ENCODE measurements at regions not wholly inside any gene's neighbourhood (a gene's known extent, or its start where the extent isn't known, plus 50 kb on each side); places are given as distances from the start of the nearest gene placed in this dataset.

GRCh38 chr15:46442184-46442583, 807.4 kb downstream of the SQOR start (continued):
- TF ChIP-seq, protein P1, sequence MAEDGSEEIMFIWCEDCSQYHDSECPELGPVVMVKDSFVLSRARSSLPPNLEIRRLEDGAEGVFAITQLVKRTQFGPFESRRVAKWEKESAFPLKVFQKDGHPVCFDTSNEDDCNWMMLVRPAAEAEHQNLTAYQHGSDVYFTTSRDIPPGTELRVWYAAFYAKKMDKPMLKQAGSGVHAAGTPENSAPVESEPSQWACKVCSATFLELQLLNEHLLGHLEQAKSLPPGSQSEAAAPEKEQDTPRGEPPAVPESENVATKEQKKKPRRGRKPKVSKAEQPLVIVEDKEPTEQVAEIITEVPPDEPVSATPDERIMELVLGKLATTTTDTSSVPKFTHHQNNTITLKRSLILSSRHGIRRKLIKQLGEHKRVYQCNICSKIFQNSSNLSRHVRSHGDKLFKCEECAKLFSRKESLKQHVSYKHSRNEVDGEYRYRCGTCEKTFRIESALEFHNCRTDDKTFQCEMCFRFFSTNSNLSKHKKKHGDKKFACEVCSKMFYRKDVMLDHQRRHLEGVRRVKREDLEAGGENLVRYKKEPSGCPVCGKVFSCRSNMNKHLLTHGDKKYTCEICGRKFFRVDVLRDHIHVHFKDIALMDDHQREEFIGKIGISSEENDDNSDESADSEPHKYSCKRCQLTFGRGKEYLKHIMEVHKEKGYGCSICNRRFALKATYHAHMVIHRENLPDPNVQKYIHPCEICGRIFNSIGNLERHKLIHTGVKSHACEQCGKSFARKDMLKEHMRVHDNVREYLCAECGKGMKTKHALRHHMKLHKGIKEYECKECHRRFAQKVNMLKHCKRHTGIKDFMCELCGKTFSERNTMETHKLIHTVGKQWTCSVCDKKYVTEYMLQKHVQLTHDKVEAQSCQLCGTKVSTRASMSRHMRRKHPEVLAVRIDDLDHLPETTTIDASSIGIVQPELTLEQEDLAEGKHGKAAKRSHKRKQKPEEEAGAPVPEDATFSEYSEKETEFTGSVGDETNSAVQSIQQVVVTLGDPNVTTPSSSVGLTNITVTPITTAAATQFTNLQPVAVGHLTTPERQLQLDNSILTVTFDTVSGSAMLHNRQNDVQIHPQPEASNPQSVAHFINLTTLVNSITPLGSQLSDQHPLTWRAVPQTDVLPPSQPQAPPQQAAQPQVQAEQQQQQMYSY (CRISPR knock-in tag; IDR thresholded peaks at IDR 0.05): no peak
- no peak for TF ChIP-seq ATF1 (CRISPR knock-in tag; IDR thresholded peaks at IDR 0.05)
- TF ChIP-seq, protein P2, sequence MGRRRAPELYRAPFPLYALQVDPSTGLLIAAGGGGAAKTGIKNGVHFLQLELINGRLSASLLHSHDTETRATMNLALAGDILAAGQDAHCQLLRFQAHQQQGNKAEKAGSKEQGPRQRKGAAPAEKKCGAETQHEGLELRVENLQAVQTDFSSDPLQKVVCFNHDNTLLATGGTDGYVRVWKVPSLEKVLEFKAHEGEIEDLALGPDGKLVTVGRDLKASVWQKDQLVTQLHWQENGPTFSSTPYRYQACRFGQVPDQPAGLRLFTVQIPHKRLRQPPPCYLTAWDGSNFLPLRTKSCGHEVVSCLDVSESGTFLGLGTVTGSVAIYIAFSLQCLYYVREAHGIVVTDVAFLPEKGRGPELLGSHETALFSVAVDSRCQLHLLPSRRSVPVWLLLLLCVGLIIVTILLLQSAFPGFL (CRISPR knock-in tag; IDR thresholded peaks at IDR 0.05; ENCODE audit: borderline replicate concordance): no peak
- no peak for TF ChIP-seq TCF7 (CRISPR knock-in tag; IDR thresholded peaks at IDR 0.05; ENCODE audit: low read depth)
- TF ChIP-seq, protein P3, sequence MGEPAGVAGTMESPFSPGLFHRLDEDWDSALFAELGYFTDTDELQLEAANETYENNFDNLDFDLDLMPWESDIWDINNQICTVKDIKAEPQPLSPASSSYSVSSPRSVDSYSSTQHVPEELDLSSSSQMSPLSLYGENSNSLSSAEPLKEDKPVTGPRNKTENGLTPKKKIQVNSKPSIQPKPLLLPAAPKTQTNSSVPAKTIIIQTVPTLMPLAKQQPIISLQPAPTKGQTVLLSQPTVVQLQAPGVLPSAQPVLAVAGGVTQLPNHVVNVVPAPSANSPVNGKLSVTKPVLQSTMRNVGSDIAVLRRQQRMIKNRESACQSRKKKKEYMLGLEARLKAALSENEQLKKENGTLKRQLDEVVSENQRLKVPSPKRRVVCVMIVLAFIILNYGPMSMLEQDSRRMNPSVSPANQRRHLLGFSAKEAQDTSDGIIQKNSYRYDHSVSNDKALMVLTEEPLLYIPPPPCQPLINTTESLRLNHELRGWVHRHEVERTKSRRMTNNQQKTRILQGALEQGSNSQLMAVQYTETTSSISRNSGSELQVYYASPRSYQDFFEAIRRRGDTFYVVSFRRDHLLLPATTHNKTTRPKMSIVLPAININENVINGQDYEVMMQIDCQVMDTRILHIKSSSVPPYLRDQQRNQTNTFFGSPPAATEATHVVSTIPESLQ (CRISPR knock-in tag; IDR thresholded peaks at IDR 0.05): no peak

DNA sequence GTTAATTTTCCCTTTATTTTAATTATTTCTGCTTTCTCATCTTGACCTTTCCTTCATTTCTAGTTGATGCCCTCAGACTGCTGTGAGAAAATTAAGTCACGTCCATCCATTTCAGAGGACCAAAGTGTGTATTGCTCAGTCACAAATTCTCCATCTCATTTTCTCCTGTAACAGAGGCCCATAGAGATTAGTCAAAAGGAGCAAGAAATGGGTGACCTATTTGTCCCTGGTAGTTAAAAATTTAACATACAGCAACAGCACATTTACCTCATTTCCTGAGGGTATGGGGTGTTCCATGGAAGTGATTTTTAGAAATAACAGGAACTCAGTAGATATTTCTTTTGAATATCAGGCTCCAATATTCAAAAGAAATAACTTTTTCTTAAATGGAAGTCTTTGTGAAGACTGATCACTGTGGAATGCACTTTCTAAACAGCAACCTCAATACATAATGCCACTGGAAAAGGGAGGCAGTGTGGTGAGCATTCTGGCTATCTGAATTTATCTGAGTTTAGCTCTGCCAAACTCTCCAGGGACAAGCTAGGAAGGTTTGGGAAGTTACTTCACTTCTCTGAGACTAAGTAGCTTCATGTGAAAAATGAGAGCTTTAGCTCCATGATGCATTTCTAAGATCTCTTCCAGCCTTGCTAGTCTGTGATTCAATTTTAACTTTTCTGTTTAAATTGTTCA, 808.2 kb downstream of the SQOR start:
- no peak for DNase-seq (ENCODE audit: low spot score)
- ChIA-PET CTCF (no interaction called here), POLR2A (no interaction called here)
- ATAC-seq: no peak
- H3K4me1 Mint-ChIP-seq: peaks cover 7% of the 10 kb centered on the region
- H3K9me3 Mint-ChIP-seq: peaks cover 12% of the 10 kb centered on the region
- no peak overlapping the region for H3K4me3 Mint-ChIP-seq
- TF ChIP-seq ELF4 (CRISPR knock-in tag; IDR thresholded peaks at IDR 0.05; ENCODE audit: low read depth) (no peak), EMX1 (CRISPR knock-in tag; IDR thresholded peaks at IDR 0.05) (no peak), ZNF263 (CRISPR knock-in tag; IDR thresholded peaks at IDR 0.05; ENCODE audit: low read depth) (no peak), HMGA2 (CRISPR knock-in tag; IDR thresholded peaks at IDR 0.05) (no peak), ETV6 (CRISPR knock-in tag; IDR thresholded peaks at IDR 0.05) (no peak), NFE2L1 (CRISPR knock-in tag; IDR thresholded peaks at IDR 0.05) (no peak)
- TF ChIP-seq, protein P4, sequence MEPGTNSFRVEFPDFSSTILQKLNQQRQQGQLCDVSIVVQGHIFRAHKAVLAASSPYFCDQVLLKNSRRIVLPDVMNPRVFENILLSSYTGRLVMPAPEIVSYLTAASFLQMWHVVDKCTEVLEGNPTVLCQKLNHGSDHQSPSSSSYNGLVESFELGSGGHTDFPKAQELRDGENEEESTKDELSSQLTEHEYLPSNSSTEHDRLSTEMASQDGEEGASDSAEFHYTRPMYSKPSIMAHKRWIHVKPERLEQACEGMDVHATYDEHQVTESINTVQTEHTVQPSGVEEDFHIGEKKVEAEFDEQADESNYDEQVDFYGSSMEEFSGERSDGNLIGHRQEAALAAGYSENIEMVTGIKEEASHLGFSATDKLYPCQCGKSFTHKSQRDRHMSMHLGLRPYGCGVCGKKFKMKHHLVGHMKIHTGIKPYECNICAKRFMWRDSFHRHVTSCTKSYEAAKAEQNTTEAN (CRISPR knock-in tag; IDR thresholded peaks at IDR 0.05): no peak
- TF ChIP-seq, protein P5, sequence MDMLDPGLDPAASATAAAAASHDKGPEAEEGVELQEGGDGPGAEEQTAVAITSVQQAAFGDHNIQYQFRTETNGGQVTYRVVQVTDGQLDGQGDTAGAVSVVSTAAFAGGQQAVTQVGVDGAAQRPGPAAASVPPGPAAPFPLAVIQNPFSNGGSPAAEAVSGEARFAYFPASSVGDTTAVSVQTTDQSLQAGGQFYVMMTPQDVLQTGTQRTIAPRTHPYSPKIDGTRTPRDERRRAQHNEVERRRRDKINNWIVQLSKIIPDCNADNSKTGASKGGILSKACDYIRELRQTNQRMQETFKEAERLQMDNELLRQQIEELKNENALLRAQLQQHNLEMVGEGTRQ (CRISPR knock-in tag; IDR thresholded peaks at IDR 0.05): no peak
- H3K27ac Mint-ChIP-seq: no peak overlapping the region
- no peaks in the 10 kb centered on the region for H3K36me3 Mint-ChIP-seq
- no peaks in the 10 kb centered on the region for H3K27me3 Mint-ChIP-seq (ENCODE audit: low read depth)

GRCh38 chr15:46450112-46450809, 815.4 kb downstream of the SQOR start:
- POLR2A ChIA-PET: no interaction called here
- DNase-seq (ENCODE audit: low spot score) (no peak), ATAC-seq (no peak)
- Mint-ChIP-seq H3K9me3 (peaks cover 4% of the 10 kb centered on the region), H3K27me3 (ENCODE audit: low read depth) (no peaks in the 10 kb centered on the region), H3K36me3 (no peaks in the 10 kb centered on the region), H3K4me3 (no peak overlapping the region), H3K4me1 (no peaks in the 10 kb centered on the region), H3K27ac (no peak overlapping the region)
- CTCF ChIA-PET: interaction anchor here (1.1 kb wide), 1 partner anchor 924 kb away, joined by 3 read pairs; no protein-coding TSS in a partner anchor
- TF ChIP-seq, protein P3 (CRISPR knock-in tag; IDR thresholded peaks at IDR 0.05): no peak
- TF ChIP-seq FOXK1 (CRISPR knock-in tag; IDR thresholded peaks at IDR 0.05): no peak
- TF ChIP-seq ZMAT4 (CRISPR knock-in tag; IDR thresholded peaks at IDR 0.05): no peak
- TF ChIP-seq JAZF1 (CRISPR knock-in tag; IDR thresholded peaks at IDR 0.05): no peak
- no peak for TF ChIP-seq EMX1 (CRISPR knock-in tag; IDR thresholded peaks at IDR 0.05)
- TF ChIP-seq, protein P6, sequence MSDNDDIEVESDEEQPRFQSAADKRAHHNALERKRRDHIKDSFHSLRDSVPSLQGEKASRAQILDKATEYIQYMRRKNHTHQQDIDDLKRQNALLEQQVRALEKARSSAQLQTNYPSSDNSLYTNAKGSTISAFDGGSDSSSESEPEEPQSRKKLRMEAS (CRISPR knock-in tag; IDR thresholded peaks at IDR 0.05): no peak
- no peak for TF ChIP-seq ZNF396 (CRISPR knock-in tag; IDR thresholded peaks at IDR 0.05; ENCODE audit: borderline replicate concordance)
- no peak for TF ChIP-seq SOX15 (CRISPR knock-in tag; IDR thresholded peaks at IDR 0.05)
- no peak for TF ChIP-seq FOXP1 (CRISPR knock-in tag; IDR thresholded peaks at IDR 0.05; ENCODE audit: borderline replicate concordance)
- no peak for TF ChIP-seq ZNF121 (CRISPR knock-in tag; IDR thresholded peaks at IDR 0.05)

All from WTC11 (cell line).